D721Med (cell line): ENCODE measurements at regions not wholly inside any gene's neighbourhood (a gene's known extent, or its start where the extent isn't known, plus 50 kb on each side); places are given as distances from the start of the nearest gene placed in this dataset.
"Not testable (repeated sequence)": the region's sequence is repeated elsewhere in the genome, so short reads cannot be mapped to it uniquely, and the experiment has no call there.

Experiments
- DNase-seq: peaks from one replicate; pipeline ENCODE4 v3.0.0; 2011; ENCODE audit warnings: low spot score; ENCODE audit not compliant: insufficient read length
- FAIRE-seq: peaks from 2 replicates; lab custom pipeline; 2011; peaks lifted over from hg19 to GRCh38; lab: Jason Lieb, UNC
- CTCF ChIP-seq: IDR thresholded peaks from 2 replicates; pipeline ENCODE4 v1.5.1; 2012; ENCODE audit warnings: mild to moderate bottlenecking, control low read depth; ENCODE audit not compliant: insufficient read depth; ENCODE audit errors: missing control alignments

- not testable (repeated sequence) for FAIRE-seq, DNase-seq
Observed at GRCh38 chr7:65576370-65576769, 202.7 kb downstream of the ZNF92 start.

GRCh38 chr7:65582518-65583119 lies 209.0 kb downstream of the ZNF92 start:
- not testable (repeated sequence) for FAIRE-seq, DNase-seq

- not testable (repeated sequence) for DNase-seq
- peak; percentile 16 for FAIRE-seq
Observed at GRCh38 chr7:65602495-65602894, 228.8 kb downstream of the ZNF92 start.

- DNase-seq = no peak
- no peak for FAIRE-seq
- TF ChIP-seq CTCF = no peak
Observed at GRCh38 chr7:65609131-65609530, 235.5 kb downstream of the ZNF92 start.

GRCh38 chr7:65613644-65614289 lies 240.1 kb downstream of the ZNF92 start:
- FAIRE-seq = peak; percentile 83
- not testable (repeated sequence) for DNase-seq

- DNase-seq, FAIRE-seq: not testable (repeated sequence)
Observed at GRCh38 chr7:65616111-65616510, 242.5 kb downstream of the ZNF92 start.

- not testable (repeated sequence) for DNase-seq
- FAIRE-seq = peak; percentile 72
Observed at GRCh38 chr7:65620216-65620615, 246.6 kb downstream of the ZNF92 start.

- FAIRE-seq, DNase-seq: not testable (repeated sequence)
- TF ChIP-seq CTCF = peak; percentile 56
Observed at GRCh38 chr7:65621580-65622201, 248.0 kb downstream of the ZNF92 start.

- not testable (repeated sequence) for FAIRE-seq, DNase-seq
Observed at GRCh38 chr7:65631236-65631635, 241.6 kb upstream of the VKORC1L1 start.

- not testable (repeated sequence) for DNase-seq, FAIRE-seq
Observed at GRCh38 chr7:65633587-65634404, 239.1 kb upstream of the VKORC1L1 start.

- DNase-seq, FAIRE-seq: not testable (repeated sequence)
Observed at GRCh38 chr7:65638918-65639317, 234.0 kb upstream of the VKORC1L1 start.

GRCh38 chr7:65639717-65640116 lies 233.2 kb upstream of the VKORC1L1 start:
- not testable (repeated sequence) for DNase-seq, FAIRE-seq

GRCh38 chr7:65643498-65643897 lies 229.4 kb upstream of the VKORC1L1 start:
- FAIRE-seq, DNase-seq: not testable (repeated sequence)

GRCh38 chr7:65647153-65647964 lies 225.5 kb upstream of the VKORC1L1 start:
- FAIRE-seq, DNase-seq: not testable (repeated sequence)

- not testable (repeated sequence) for FAIRE-seq
Observed at GRCh38 chr7:65651174-65651573, 221.7 kb upstream of the VKORC1L1 start.

More at GRCh38 chr7:65651174-65651573, 221.7 kb upstream of the VKORC1L1 start:
- DNase-seq = not testable (repeated sequence)
